HCT116 (cell line): ENCODE measurements at regions not wholly inside any gene's neighbourhood (a gene's known extent, or its start where the extent isn't known, plus 50 kb on each side); places are given as distances from the start of the nearest gene placed in this dataset.

ENCODE experiments used
- ATAC-seq: fragments of 200-7000 bp; cut with Tn5 transposase; 2 replicates; pipeline ENCODE4 v1.9.1; 2020; ENCODE audit warnings: mild to moderate bottlenecking, moderate library complexity
- BruUV-seq: library from RNA; stranded (reverse); fragments of 400-500 nt; replicated peaks from 2 replicates; lab custom pipeline; 2021; lab: Mats Ljungman, UMichigan
- CTCF ChIA-PET: fragments of 300-600 bp; sonication (Branson Sonifier 250); formaldehyde crosslinking; loops from one replicate; lab custom pipeline; 2021; ENCODE audit warnings: antibody characterized with exemption; lab: Charles Lee
- POLR2A ChIA-PET: fragments of 300-600, 350-600 bp; sonication (Branson Sonifier 250); formaldehyde crosslinking; loops from one replicate; lab custom pipeline; 2021; ENCODE audit warnings: antibody characterized with exemption; lab: Charles Lee
- RAD21 ChIA-PET, 2 experiments: fragments of 300-600 bp; sonication (Branson Sonifier 250); formaldehyde crosslinking; loops; one replicate each; lab custom pipeline; 2023; ENCODE audit warnings: low total read pairs in 2 of 2; ENCODE audit not compliant: uncharacterized antibody in 2 of 2, unreplicated experiment in 2 of 2, low non-redundant PET in 1 of 2; lab: Charles Lee
- DNase-seq: peaks from one replicate; pipeline ENCODE4 v3.0.0-alpha.2; 2010; ENCODE audit warnings: low read depth, low spot score
- H2AFZ ChIP-seq: fragments of 200-600 bp; shearing (Covaris generic), sonication (generic); 2 replicates; pipeline ENCODE4 v1.6.1; 2017; ENCODE audit warnings: low read depth, mixed run types, mixed read lengths, antibody characterized with exemption, low read length; ENCODE audit not compliant: poor library complexity, severe bottlenecking
- H3K27ac ChIP-seq: 2 replicates; pipeline ENCODE4 v1.5.1; 2012; ENCODE audit warnings: low read depth, low read length
- H3K27me3 ChIP-seq: fragments of 200-600 bp; sonication (generic); 2 replicates; pipeline ENCODE4 v1.6.1; 2016; ENCODE audit warnings: mixed run types, low read length, mixed read lengths; ENCODE audit not compliant: insufficient read depth
- H3K36me3 ChIP-seq, 2 experiments: fragments of 200-500 bp in 1 of 2; fragments of 200-600 bp in 1 of 2; sonication (Bioruptor generic) in 1 of 2; sonication (generic) in 1 of 2; 2 replicates each; pipeline versions ENCODE4 v1.5.1 to v1.6.1; 2014 to 2016; ENCODE audit warnings: low read length in 2 of 2, inconsistent platforms in 1 of 2, mixed read lengths in 1 of 2, mixed run types in 1 of 2; ENCODE audit not compliant: insufficient read depth in 2 of 2, control insufficient read depth in 1 of 2
- H3K4me1 ChIP-seq, 2 experiments: fragments of 200-600 bp in 1 of 2; sonication (generic) in 1 of 2; 2 replicates each; pipeline versions ENCODE4 v1.5.1 to v1.6.1; 2012 to 2017; ENCODE audit warnings: low read length in 2 of 2, inconsistent platforms in 1 of 2, mild to moderate bottlenecking in 1 of 2, mixed read lengths in 1 of 2, mixed run types in 1 of 2, moderate library complexity in 1 of 2; ENCODE audit not compliant: insufficient read depth in 2 of 2, control insufficient read depth in 1 of 2
- H3K4me2 ChIP-seq: fragments of 200-600 bp; sonication (generic); 2 replicates; pipeline ENCODE4 v1.6.1; 2017; ENCODE audit warnings: mixed run types, low read length, mixed read lengths
- H3K4me3 ChIP-seq, 2 experiments: fragments of 200-600 bp in 1 of 2; sonication (generic) in 1 of 2; replicated peaks in 1 of 2; 2 replicates each; pipeline ENCODE4 v1.5.1; 2011 to 2016; ENCODE audit warnings: low read length in 2 of 2, control low read depth in 1 of 2, low read depth in 1 of 2, mild to moderate bottlenecking in 1 of 2, mixed read lengths in 1 of 2, mixed run types in 1 of 2
- H3K79me2 ChIP-seq: fragments of 200-600 bp; sonication (generic); 2 replicates; pipeline ENCODE4 v1.6.1; 2017; ENCODE audit warnings: mild to moderate bottlenecking, mixed run types, low read length, moderate library complexity, mixed read lengths; ENCODE audit not compliant: insufficient read depth
- H3K9ac ChIP-seq: fragments of 200-600 bp; sonication (generic); 2 replicates; pipeline ENCODE4 v1.6.1; 2016; ENCODE audit warnings: low read length, mixed read lengths
- H3K9me2 ChIP-seq: fragments of 200-600 bp; sonication (generic), shearing (Covaris generic); 2 replicates; pipeline ENCODE4 v1.6.1; 2017; ENCODE audit warnings: mixed run types, mild to moderate bottlenecking, moderate library complexity; ENCODE audit not compliant: insufficient read depth
- H3K9me3 ChIP-seq, 2 experiments: fragments of 200-500 bp in 1 of 2; fragments of 200-600 bp in 1 of 2; sonication (Bioruptor generic) in 1 of 2; sonication (generic) in 1 of 2; 2 replicates each; pipeline ENCODE4 v1.6.1; 2014 to 2017; ENCODE audit warnings: low read length in 2 of 2, mixed read lengths in 2 of 2, inconsistent platforms in 1 of 2, low read depth in 1 of 2, mild to moderate bottlenecking in 1 of 2, mixed run types in 1 of 2, moderate library complexity in 1 of 2; ENCODE audit not compliant: control insufficient read depth in 1 of 2, insufficient read depth in 1 of 2
- H4K20me1 ChIP-seq: fragments of 200-600 bp; sonication (generic), shearing (Covaris generic); 2 replicates; pipeline ENCODE4 v1.6.1; 2017; ENCODE audit warnings: mixed run types, mild to moderate bottlenecking, moderate library complexity; ENCODE audit not compliant: insufficient read depth
- CBX3 ChIP-seq: IDR thresholded peaks from 2 replicates; pipeline ENCODE4 v1.6.1; 2012; ENCODE audit warnings: low read depth
- ELF1 ChIP-seq: IDR thresholded peaks from 2 replicates; pipeline ENCODE4 v1.6.1; 2012; ENCODE audit warnings: low read depth, borderline replicate concordance
- EZH2 ChIP-seq: fragments of 200-600 bp; sonication (generic); IDR thresholded peaks from 2 replicates; pipeline ENCODE4 v1.6.1; 2017; ENCODE audit warnings: antibody characterized with exemption, mixed run types
- EZH2phosphoT487 ChIP-seq: fragments of 200-600 bp; IDR thresholded peaks from 2 replicates; pipeline ENCODE4 v1.6.1; 2018; ENCODE audit warnings: antibody characterized with exemption, borderline replicate concordance
- FOSL1 ChIP-seq: IDR thresholded peaks from 2 replicates; pipeline ENCODE4 v1.6.1; 2012; ENCODE audit warnings: low read depth
- POLR2A ChIP-seq: IDR thresholded peaks from 2 replicates; pipeline ENCODE4 v1.7.0; 2011; ENCODE audit warnings: borderline replicate concordance; ENCODE audit not compliant: insufficient read depth, insufficient read length; ENCODE audit errors: extremely low read depth
- RAD21 ChIP-seq: IDR thresholded peaks from 2 replicates; pipeline ENCODE4 v1.6.1; 2012; ENCODE audit warnings: low read depth, mild to moderate bottlenecking
- SIN3A ChIP-seq: IDR thresholded peaks from 2 replicates; pipeline ENCODE4 v1.6.1; 2012; ENCODE audit warnings: low read depth
- SP1 ChIP-seq: IDR thresholded peaks from 2 replicates; pipeline ENCODE4 v1.6.1; 2012; ENCODE audit warnings: low read depth
- TCF7L2 ChIP-seq: IDR thresholded peaks from 2 replicates; pipeline ENCODE4 v1.7.0; 2011; ENCODE audit warnings: borderline replicate concordance, inconsistent platforms; ENCODE audit not compliant: insufficient read depth, insufficient read length; ENCODE audit errors: extremely low read depth
- YY1 ChIP-seq: IDR thresholded peaks from 2 replicates; pipeline ENCODE4 v1.6.1; 2011; ENCODE audit warnings: low read length, low read depth, moderate library complexity, mild to moderate bottlenecking; ENCODE audit not compliant: insufficient replicate concordance; ENCODE audit errors: extremely low read depth
- ZFX ChIP-seq: fragments of 450-650 bp; IDR thresholded peaks from 2 replicates; pipeline ENCODE4 v1.6.1; 2017
- ZNF274 ChIP-seq: fragments of 200-500 bp; sonication (Bioruptor generic); IDR thresholded peaks from 2 replicates; pipeline ENCODE4 v1.6.1; 2014; ENCODE audit warnings: mild to moderate bottlenecking, low read depth, low read length, inconsistent platforms
- intact Hi-C: fragments of 100-400 bp; cut with micrococcal nuclease; formaldehyde crosslinking; loops from 2 replicates; pipeline ENCODE4 v1.10.0; 2022
- TF ChIP-seq, protein P1 (sequence below): IDR thresholded peaks from 2 replicates; pipeline ENCODE4 v1.6.1; 2012
- TF ChIP-seq, protein P2 (sequence below): IDR thresholded peaks from 2 replicates; pipeline ENCODE4 v1.6.1; 2011; ENCODE audit warnings: mild to moderate bottlenecking, low read length, moderate library complexity; ENCODE audit not compliant: insufficient replicate concordance; ENCODE audit errors: extremely low read depth
- TF ChIP-seq, protein P3 (sequence below): IDR thresholded peaks from 2 replicates; pipeline ENCODE4 v1.6.1; 2012; ENCODE audit warnings: low read depth
- TF ChIP-seq, protein P4 (sequence below): IDR thresholded peaks from 2 replicates; pipeline ENCODE4 v1.6.1; 2012
- TF ChIP-seq, protein P5 (sequence below), 3 experiments: fragments of 200-600 bp in 1 of 3; sonication (generic) in 1 of 3; IDR thresholded peaks in 2 of 3; conservative IDR thresholded peaks in 1 of 3; 2 replicates each; pipeline ENCODE4 v1.5.1; 2012 to 2017; ENCODE audit warnings: low read depth in 2 of 3, low read length in 2 of 3, antibody characterized with exemption in 1 of 3, borderline replicate concordance in 1 of 3, control low read depth in 1 of 3, mild to moderate bottlenecking in 1 of 3, mixed read lengths in 1 of 3, mixed run types in 1 of 3, moderate library complexity in 1 of 3; ENCODE audit not compliant: insufficient read depth in 1 of 3

DNA sequence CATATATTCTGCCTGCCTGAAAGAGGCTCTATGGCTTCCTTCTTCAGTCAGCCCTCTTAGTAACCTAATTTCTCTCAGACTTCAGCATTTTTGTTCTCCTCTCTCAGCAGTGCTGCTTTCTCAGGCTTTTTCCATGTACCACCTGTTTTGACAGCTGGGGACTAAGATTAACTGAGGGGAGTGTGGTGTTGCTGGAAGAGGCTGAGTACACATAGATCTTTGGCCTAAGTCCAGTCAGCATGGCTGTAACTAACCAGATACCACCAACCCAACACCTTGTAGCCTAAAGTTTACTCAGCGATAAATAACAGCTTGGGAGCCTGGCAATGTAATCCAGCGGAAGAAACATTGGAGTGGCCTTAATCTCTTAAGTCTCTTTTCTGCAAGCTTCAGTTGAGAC is 85.5 kb downstream of the RTL3 start:
- RAD21 ChIA-PET: no interaction called here
- no peaks in the 10 kb centered on the region for H3K9me2 ChIP-seq
- H3K27me3 ChIP-seq: no peaks in the 10 kb centered on the region
- CTCF ChIA-PET: no interaction called here
- H3K79me2 ChIP-seq: no peaks in the 10 kb centered on the region
- POLR2A ChIA-PET: no interaction called here
- ATAC-seq: no peak
- H2AFZ ChIP-seq: no peak overlapping the region
- H3K36me3 ChIP-seq: no peaks in the 10 kb centered on the region
- H3K4me2 ChIP-seq: no peak overlapping the region
- no peak overlapping the region for H3K9ac ChIP-seq
- intact Hi-C loops: no loop called here
- H3K9me3 ChIP-seq: no peaks in the 10 kb centered on the region
- no peaks in the 10 kb centered on the region for H3K4me1 ChIP-seq
- no peak overlapping the region for H3K4me3 ChIP-seq
- no peak overlapping the region for H3K27ac ChIP-seq
- BruUV-seq: no TSS peak
- TF ChIP-seq TCF7L2: no peak
- TF ChIP-seq FOSL1: no peak
- no peak for TF ChIP-seq ZNF274
- no peak for TF ChIP-seq SP1
- TF ChIP-seq, protein P1, sequence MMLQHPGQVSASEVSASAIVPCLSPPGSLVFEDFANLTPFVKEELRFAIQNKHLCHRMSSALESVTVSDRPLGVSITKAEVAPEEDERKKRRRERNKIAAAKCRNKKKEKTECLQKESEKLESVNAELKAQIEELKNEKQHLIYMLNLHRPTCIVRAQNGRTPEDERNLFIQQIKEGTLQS: no peak
- TF ChIP-seq RAD21: no peak
- TF ChIP-seq, protein P2, sequence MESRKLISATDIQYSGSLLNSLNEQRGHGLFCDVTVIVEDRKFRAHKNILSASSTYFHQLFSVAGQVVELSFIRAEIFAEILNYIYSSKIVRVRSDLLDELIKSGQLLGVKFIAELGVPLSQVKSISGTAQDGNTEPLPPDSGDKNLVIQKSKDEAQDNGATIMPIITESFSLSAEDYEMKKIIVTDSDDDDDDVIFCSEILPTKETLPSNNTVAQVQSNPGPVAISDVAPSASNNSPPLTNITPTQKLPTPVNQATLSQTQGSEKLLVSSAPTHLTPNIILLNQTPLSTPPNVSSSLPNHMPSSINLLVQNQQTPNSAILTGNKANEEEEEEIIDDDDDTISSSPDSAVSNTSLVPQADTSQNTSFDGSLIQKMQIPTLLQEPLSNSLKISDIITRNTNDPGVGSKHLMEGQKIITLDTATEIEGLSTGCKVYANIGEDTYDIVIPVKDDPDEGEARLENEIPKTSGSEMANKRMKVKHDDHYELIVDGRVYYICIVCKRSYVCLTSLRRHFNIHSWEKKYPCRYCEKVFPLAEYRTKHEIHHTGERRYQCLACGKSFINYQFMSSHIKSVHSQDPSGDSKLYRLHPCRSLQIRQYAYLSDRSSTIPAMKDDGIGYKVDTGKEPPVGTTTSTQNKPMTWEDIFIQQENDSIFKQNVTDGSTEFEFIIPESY: no peak
- TF ChIP-seq, protein P3, sequence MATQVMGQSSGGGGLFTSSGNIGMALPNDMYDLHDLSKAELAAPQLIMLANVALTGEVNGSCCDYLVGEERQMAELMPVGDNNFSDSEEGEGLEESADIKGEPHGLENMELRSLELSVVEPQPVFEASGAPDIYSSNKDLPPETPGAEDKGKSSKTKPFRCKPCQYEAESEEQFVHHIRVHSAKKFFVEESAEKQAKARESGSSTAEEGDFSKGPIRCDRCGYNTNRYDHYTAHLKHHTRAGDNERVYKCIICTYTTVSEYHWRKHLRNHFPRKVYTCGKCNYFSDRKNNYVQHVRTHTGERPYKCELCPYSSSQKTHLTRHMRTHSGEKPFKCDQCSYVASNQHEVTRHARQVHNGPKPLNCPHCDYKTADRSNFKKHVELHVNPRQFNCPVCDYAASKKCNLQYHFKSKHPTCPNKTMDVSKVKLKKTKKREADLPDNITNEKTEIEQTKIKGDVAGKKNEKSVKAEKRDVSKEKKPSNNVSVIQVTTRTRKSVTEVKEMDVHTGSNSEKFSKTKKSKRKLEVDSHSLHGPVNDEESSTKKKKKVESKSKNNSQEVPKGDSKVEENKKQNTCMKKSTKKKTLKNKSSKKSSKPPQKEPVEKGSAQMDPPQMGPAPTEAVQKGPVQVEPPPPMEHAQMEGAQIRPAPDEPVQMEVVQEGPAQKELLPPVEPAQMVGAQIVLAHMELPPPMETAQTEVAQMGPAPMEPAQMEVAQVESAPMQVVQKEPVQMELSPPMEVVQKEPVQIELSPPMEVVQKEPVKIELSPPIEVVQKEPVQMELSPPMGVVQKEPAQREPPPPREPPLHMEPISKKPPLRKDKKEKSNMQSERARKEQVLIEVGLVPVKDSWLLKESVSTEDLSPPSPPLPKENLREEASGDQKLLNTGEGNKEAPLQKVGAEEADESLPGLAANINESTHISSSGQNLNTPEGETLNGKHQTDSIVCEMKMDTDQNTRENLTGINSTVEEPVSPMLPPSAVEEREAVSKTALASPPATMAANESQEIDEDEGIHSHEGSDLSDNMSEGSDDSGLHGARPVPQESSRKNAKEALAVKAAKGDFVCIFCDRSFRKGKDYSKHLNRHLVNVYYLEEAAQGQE: no peak
- TF ChIP-seq SIN3A: no peak
- TF ChIP-seq EZH2: no peak
- no peak for TF ChIP-seq EZH2phosphoT487
- no peak for TF ChIP-seq ELF1
- no peak for TF ChIP-seq ZFX
- TF ChIP-seq, protein P4, sequence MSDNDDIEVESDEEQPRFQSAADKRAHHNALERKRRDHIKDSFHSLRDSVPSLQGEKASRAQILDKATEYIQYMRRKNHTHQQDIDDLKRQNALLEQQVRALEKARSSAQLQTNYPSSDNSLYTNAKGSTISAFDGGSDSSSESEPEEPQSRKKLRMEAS: no peak
- no peak for TF ChIP-seq YY1
- TF ChIP-seq POLR2A: no peak
- TF ChIP-seq, protein P5, sequence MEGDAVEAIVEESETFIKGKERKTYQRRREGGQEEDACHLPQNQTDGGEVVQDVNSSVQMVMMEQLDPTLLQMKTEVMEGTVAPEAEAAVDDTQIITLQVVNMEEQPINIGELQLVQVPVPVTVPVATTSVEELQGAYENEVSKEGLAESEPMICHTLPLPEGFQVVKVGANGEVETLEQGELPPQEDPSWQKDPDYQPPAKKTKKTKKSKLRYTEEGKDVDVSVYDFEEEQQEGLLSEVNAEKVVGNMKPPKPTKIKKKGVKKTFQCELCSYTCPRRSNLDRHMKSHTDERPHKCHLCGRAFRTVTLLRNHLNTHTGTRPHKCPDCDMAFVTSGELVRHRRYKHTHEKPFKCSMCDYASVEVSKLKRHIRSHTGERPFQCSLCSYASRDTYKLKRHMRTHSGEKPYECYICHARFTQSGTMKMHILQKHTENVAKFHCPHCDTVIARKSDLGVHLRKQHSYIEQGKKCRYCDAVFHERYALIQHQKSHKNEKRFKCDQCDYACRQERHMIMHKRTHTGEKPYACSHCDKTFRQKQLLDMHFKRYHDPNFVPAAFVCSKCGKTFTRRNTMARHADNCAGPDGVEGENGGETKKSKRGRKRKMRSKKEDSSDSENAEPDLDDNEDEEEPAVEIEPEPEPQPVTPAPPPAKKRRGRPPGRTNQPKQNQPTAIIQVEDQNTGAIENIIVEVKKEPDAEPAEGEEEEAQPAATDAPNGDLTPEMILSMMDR (IDR thresholded peaks at IDR 0.05 in 2 of 3, conservative IDR thresholded peaks at IDR 0.05 in 1 of 3; ENCODE audit: borderline replicate concordance in 1 of 3, insufficient read depth in 1 of 3, low read depth in 2 of 3, low read length in 2 of 3): no peak
- TF ChIP-seq CBX3: no peak
- TF ChIP-seq, all 23 proteins: peak for 0
- H4K20me1 ChIP-seq: no peaks in the 10 kb centered on the region
- DNase-seq: no peak
